Activated CD4-positive, alpha-beta memory T cell treated with anti-CD3 and anti-CD28 coated beads, Interleukin-2, amount 10 ng/mL, durations not matched to agents 7 days and 5 days (primary cell): ENCODE measurements at regions not wholly inside any gene's neighbourhood (a gene's known extent, or its start where the extent isn't known, plus 50 kb on each side); places are given as distances from the start of the nearest gene placed in this dataset.

Experiments used
- CTCF ChIA-PET: fragments of 350-600 bp; sonication (Branson Sonifier 250); formaldehyde crosslinking; loops from one replicate; lab custom pipeline; 2021; ENCODE audit warnings: antibody characterized with exemption, inconsistent platforms; lab: Charles Lee
- POLR2A ChIA-PET: fragments of 350-600 bp; sonication (Branson Sonifier 250); formaldehyde crosslinking; loops from one replicate; lab custom pipeline; 2021; ENCODE audit warnings: antibody characterized with exemption; lab: Charles Lee
- DNase-seq: peaks from one replicate; pipeline ENCODE4 v3.0.0-alpha.2; 2020
- H3K27ac Mint-ChIP-seq: one replicate; pipeline ENCODE4 v1.8.0; 2021; ENCODE audit warnings: mild to moderate bottlenecking, mixed read lengths
- H3K27me3 Mint-ChIP-seq: one replicate; pipeline ENCODE4 v1.8.0; 2021; ENCODE audit warnings: mixed read lengths
- H3K36me3 Mint-ChIP-seq: one replicate; pipeline ENCODE4 v1.8.0; 2021; ENCODE audit warnings: low read depth, mixed read lengths
- H3K4me1 Mint-ChIP-seq: one replicate; pipeline ENCODE4 v1.8.0; 2021; ENCODE audit warnings: mixed read lengths
- H3K4me3 Mint-ChIP-seq: one replicate; pipeline ENCODE4 v1.8.0; 2021; ENCODE audit warnings: mild to moderate bottlenecking, mixed read lengths
- H3K9me3 Mint-ChIP-seq: one replicate; pipeline ENCODE4 v1.8.0; 2021; ENCODE audit warnings: mixed read lengths

DNA sequence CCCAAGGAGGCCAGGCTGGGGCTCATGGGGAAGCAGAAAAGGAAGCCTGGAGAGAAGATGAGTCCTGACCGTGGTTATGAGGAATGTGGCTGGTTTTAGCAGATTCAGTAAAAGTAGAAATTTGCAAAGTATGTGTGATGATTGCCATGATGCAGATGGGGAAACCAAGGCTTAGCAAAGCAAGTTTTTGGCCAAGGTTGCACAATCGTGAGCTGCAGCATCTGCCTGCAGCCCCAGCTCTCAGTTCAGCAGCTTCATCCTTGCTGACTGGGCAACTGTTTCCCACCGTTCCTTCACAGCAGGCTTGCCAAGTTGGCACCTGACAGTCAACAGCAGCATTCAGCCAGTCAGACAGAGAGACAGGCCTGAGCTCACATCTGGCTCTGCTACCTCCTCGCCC lies 656.7 kb downstream of the MED13L start:
- H3K27ac Mint-ChIP-seq = no peak overlapping the region
- H3K4me1 Mint-ChIP-seq = no peaks in the 10 kb centered on the region
- no peak overlapping the region for H3K4me3 Mint-ChIP-seq
- H3K36me3 Mint-ChIP-seq = no peaks in the 10 kb centered on the region
- H3K27me3 Mint-ChIP-seq = no peaks in the 10 kb centered on the region
- CTCF ChIA-PET = no interaction called here
- POLR2A ChIA-PET = no interaction called here
- no peak for DNase-seq
- H3K9me3 Mint-ChIP-seq = peaks cover 13% of the 10 kb centered on the region

- POLR2A ChIA-PET = no interaction called here
- H3K9me3 Mint-ChIP-seq = peaks cover 13% of the 10 kb centered on the region
- CTCF ChIA-PET = no interaction called here
- no peaks in the 10 kb centered on the region for H3K36me3 Mint-ChIP-seq
- no peak overlapping the region for H3K4me3 Mint-ChIP-seq
- DNase-seq = no peak
- H3K27ac Mint-ChIP-seq = no peak overlapping the region
- H3K27me3 Mint-ChIP-seq = no peaks in the 10 kb centered on the region
- no peaks in the 10 kb centered on the region for H3K4me1 Mint-ChIP-seq
Measured at GRCh38 chr12:115619889-115620288, 657.6 kb downstream of the MED13L start.

- POLR2A ChIA-PET = no interaction called here
- Mint-ChIP-seq H3K4me1 (no peaks in the 10 kb centered on the region), H3K9me3 (peaks cover 13% of the 10 kb centered on the region), H3K4me3 (no peak overlapping the region), H3K36me3 (no peaks in the 10 kb centered on the region), H3K27me3 (no peaks in the 10 kb centered on the region), H3K27ac (no peak overlapping the region)
- DNase-seq = no peak
- CTCF ChIA-PET = no interaction called here
Measured at GRCh38 chr12:115619061-115619460, 658.4 kb downstream of the MED13L start.

GRCh38 chr12:115618105-115618504 lies 659.4 kb downstream of the MED13L start:
- Mint-ChIP-seq H3K4me3 (no peak overlapping the region), H3K4me1 (no peaks in the 10 kb centered on the region), H3K9me3 (peaks cover 18% of the 10 kb centered on the region), H3K27me3 (no peaks in the 10 kb centered on the region), H3K36me3 (no peaks in the 10 kb centered on the region), H3K27ac (no peak overlapping the region)
- DNase-seq = no peak
- ChIA-PET POLR2A (no interaction called here), CTCF (no interaction called here)

DNA sequence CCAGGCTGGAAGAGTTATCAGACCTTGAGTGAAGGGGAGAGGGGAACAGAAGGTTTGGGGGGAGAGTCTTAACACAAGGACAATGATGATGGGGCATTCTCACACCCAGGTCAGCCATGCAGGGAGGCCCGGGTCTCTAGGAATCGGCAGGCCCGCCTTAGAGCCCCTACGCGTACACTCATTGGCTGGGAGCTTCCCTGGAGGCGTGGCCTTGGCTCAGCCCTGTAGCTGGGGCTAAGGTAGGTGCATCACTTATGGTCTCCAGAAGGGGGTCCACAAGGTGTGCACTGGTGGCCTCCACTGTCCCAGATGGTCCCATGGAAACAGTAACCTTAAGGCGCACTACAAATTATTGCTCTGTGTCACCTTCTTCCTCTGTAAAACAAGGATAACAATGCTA lies 660.1 kb downstream of the MED13L start:
- H3K36me3 Mint-ChIP-seq = no peaks in the 10 kb centered on the region
- no peak overlapping the region for H3K4me3 Mint-ChIP-seq
- no peaks in the 10 kb centered on the region for H3K27me3 Mint-ChIP-seq
- no peak for DNase-seq
- no peaks in the 10 kb centered on the region for H3K4me1 Mint-ChIP-seq
- ChIA-PET CTCF (no interaction called here), POLR2A (no interaction called here)
- peaks cover 18% of the 10 kb centered on the region for H3K9me3 Mint-ChIP-seq
- no peak overlapping the region for H3K27ac Mint-ChIP-seq

DNA sequence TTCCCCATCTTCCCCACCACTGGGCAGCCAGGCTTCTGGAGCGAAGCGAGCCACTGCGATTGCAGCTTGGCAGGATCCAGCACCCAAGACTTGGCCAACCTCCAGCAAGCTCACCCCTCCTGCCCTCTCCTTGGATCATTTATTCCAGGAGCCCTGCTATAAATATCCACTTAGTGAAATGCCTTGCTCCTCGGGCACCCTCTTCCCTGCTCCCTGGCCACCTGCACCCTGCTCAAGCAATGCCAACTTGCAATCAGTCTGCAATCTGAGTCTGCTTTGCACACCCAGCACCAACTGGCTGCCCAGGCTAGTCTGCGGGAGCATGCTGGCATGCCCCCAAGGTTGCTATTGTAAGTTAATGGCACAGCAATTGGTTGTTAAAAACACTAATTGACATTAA lies 666.0 kb downstream of the MED13L start:
- H3K27me3 Mint-ChIP-seq = no peaks in the 10 kb centered on the region
- peaks cover 5% of the 10 kb centered on the region for H3K9me3 Mint-ChIP-seq
- H3K4me3 Mint-ChIP-seq = no peak overlapping the region
- H3K4me1 Mint-ChIP-seq = no peaks in the 10 kb centered on the region
- H3K36me3 Mint-ChIP-seq = no peaks in the 10 kb centered on the region
- H3K27ac Mint-ChIP-seq = no peak overlapping the region
- CTCF ChIA-PET = no interaction called here
- POLR2A ChIA-PET = no interaction called here
- DNase-seq = no peak

DNA sequence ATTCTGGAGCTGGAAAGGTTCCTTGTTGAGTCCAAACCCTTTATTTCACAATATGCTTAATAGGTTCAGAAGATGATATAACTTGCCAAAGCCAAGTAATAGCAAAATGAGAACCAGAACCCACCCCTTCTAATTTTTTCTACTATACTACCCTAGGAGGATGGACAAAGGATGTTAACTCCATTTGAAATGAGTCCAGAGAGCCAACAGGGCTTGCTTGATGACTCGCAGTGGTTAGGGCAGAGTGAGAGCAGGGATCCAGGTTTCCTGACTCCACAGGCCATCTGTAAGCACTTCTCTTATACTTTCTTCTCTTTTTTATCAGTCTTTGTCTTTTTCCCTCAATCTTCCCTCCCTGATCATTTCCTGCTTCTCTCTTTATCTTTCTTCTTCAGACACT lies 668.1 kb downstream of the MED13L start:
- H3K9me3 Mint-ChIP-seq = peaks cover 10% of the 10 kb centered on the region

DNA sequence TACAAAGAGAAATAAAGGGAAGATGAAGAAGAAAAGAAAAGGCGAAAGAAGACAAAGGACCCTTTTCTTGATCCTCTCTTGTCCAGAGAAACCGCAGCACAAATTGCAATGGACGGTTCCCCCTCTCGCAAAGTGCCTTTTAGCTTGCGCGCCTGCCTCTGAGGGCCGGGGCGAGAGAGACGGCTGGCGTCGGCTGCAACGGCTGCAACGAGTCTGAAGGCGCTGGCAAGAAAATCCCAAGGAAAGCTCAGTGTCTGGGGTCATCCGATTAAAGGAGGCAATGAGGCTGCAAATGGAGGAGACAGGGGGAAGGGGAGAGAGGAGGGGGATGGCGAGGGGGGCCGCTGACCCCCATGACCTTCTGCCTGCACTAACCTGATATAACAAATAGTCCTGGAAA lies 671.5 kb downstream of the MED13L start:
- Mint-ChIP-seq H3K27me3 (no peaks in the 10 kb centered on the region), H3K36me3 (no peaks in the 10 kb centered on the region), H3K4me1 (no peaks in the 10 kb centered on the region), H3K27ac (no peak overlapping the region), H3K9me3 (peaks cover 5% of the 10 kb centered on the region), H3K4me3 (no peak overlapping the region)
- ChIA-PET CTCF (no interaction called here), POLR2A (no interaction called here)
- no peak for DNase-seq

More for the DNA sequence above, 668.1 kb downstream of the MED13L start:
- no peak overlapping the region for H3K4me3 Mint-ChIP-seq
- no peaks in the 10 kb centered on the region for H3K4me1 Mint-ChIP-seq
- no peak overlapping the region for H3K27ac Mint-ChIP-seq
- ChIA-PET CTCF (no interaction called here), POLR2A (no interaction called here)
- no peak for DNase-seq
- H3K27me3 Mint-ChIP-seq = no peaks in the 10 kb centered on the region
- no peaks in the 10 kb centered on the region for H3K36me3 Mint-ChIP-seq

GRCh38 chr12:115598871-115599811 lies 678.4 kb downstream of the MED13L start:
- Mint-ChIP-seq H3K4me3 (no peak overlapping the region), H3K27me3 (peaks cover 3% of the 10 kb centered on the region), H3K36me3 (no peaks in the 10 kb centered on the region), H3K9me3 (peaks cover 10% of the 10 kb centered on the region), H3K27ac (no peak overlapping the region), H3K4me1 (no peaks in the 10 kb centered on the region)
- no peak for DNase-seq
- CTCF ChIA-PET = no interaction called here
- POLR2A ChIA-PET = no interaction called here

GRCh38 chr12:115597157-115597712 lies 680.3 kb downstream of the MED13L start:
- Mint-ChIP-seq H3K4me3 (no peak overlapping the region), H3K4me1 (no peaks in the 10 kb centered on the region), H3K27me3 (peaks cover 3% of the 10 kb centered on the region), H3K9me3 (peaks cover 10% of the 10 kb centered on the region), H3K36me3 (no peaks in the 10 kb centered on the region), H3K27ac (no peak overlapping the region)
- no peak for DNase-seq
- ChIA-PET CTCF (no interaction called here), POLR2A (no interaction called here)

DNA sequence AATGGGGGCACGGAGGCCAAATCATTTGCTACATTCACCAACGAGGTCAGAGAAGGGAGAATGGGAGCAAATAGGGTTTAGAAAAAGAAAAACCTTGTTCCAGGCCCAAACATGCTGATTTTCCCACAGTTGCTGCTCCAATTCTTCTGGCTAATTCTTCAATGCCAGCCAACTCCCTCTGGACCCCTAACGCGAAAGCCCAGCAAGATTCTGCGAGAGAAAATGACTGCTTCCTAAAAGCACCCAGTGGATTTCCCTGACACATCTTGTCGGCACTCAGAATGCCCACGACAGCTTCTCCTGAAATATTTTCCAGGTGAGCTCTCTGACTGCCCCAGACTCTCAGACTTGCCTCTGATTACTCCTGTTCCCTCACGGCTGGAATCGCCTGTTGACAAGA lies 689.4 kb downstream of the MED13L start:
- no peaks in the 10 kb centered on the region for H3K4me1 Mint-ChIP-seq
- H3K4me3 Mint-ChIP-seq = no peak overlapping the region
- no peak overlapping the region for H3K27ac Mint-ChIP-seq
- POLR2A ChIA-PET = no interaction called here
- DNase-seq = no peak
- H3K9me3 Mint-ChIP-seq = peaks cover 5% of the 10 kb centered on the region
- H3K36me3 Mint-ChIP-seq = no peaks in the 10 kb centered on the region
- CTCF ChIA-PET = no interaction called here
- H3K27me3 Mint-ChIP-seq = no peaks in the 10 kb centered on the region

GRCh38 chr12:115584156-115584555 lies 693.3 kb downstream of the MED13L start:
- POLR2A ChIA-PET = no interaction called here
- no peak for DNase-seq
- no peaks in the 10 kb centered on the region for H3K4me1 Mint-ChIP-seq

DNA sequence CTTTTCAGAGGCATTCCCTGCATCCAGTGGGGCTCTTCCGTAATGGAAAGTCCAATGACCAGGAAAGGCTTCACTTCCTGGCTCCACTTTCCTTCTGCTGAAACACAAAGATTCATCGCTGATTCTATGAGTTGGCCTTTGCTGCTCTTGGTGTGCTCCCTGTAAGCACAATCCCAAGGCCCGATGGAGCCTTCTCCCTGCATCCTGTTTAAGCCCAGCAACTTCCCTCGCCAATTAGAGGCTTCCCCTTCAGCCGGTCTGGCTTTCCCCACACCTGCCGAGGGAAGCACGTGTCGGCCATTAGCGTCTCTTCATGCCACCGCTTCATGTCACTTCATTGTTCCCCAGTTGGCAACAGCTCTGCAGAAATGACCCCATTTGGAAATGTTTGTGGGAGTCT lies 693.9 kb downstream of the MED13L start:
- ChIA-PET CTCF (no interaction called here), POLR2A (no interaction called here)
- peaks cover 2% of the 10 kb centered on the region for H3K9me3 Mint-ChIP-seq
- no peak overlapping the region for H3K4me3 Mint-ChIP-seq
- H3K27me3 Mint-ChIP-seq = no peaks in the 10 kb centered on the region
- no peak for DNase-seq
- H3K36me3 Mint-ChIP-seq = no peaks in the 10 kb centered on the region
- no peaks in the 10 kb centered on the region for H3K4me1 Mint-ChIP-seq
- H3K27ac Mint-ChIP-seq = no peak overlapping the region

More at GRCh38 chr12:115584156-115584555, 693.3 kb downstream of the MED13L start:
- Mint-ChIP-seq H3K27ac (no peak overlapping the region), H3K27me3 (no peaks in the 10 kb centered on the region), H3K36me3 (no peaks in the 10 kb centered on the region), H3K9me3 (peaks cover 2% of the 10 kb centered on the region), H3K4me3 (no peak overlapping the region)
- CTCF ChIA-PET = no interaction called here

DNA sequence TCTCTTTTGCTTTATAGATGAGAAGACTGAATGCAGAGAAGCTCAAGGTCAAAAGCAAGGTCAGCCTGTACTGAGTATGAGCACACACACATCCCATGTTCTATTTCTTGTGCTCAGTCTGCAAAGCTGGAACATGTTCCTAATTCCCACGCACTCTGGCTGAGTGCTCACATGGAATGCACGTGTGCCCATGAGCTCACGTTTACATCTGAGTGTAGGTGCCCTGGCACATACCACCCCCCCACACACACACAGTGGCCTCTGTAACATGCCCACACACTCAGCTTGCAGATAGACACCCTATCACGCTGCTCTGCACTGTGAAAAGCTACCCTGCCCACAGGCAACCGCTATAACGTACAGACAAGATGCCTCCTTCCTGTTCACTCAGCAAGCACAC lies 700.1 kb downstream of the MED13L start:
- H3K4me3 Mint-ChIP-seq = no peak overlapping the region
- no peaks in the 10 kb centered on the region for H3K4me1 Mint-ChIP-seq
- no peak for DNase-seq
- H3K27ac Mint-ChIP-seq = no peak overlapping the region
- H3K9me3 Mint-ChIP-seq = no peaks in the 10 kb centered on the region
- no peaks in the 10 kb centered on the region for H3K36me3 Mint-ChIP-seq
- CTCF ChIA-PET = no interaction called here
- POLR2A ChIA-PET = no interaction called here
- no peaks in the 10 kb centered on the region for H3K27me3 Mint-ChIP-seq
